ENCODE measurements at regions not wholly inside any gene's neighbourhood (a gene's known extent, or its start where the extent isn't known, plus 50 kb on each side); places are given as distances from the start of the nearest gene placed in this dataset.

- no peak for TF ChIP-seq CTCF (IDR thresholded peaks at IDR 0.05; ENCODE audit: poor library complexity, severe bottlenecking)
- no peak for TF ChIP-seq EP300 (conservative IDR thresholded peaks at IDR 0.05; ENCODE audit: poor library complexity, severe bottlenecking)
- no peak for TF ChIP-seq POLR2AphosphoS5 (IDR thresholded peaks at IDR 0.05)
- no peak for TF ChIP-seq EZH2 (IDR thresholded peaks at IDR 0.05; ENCODE audit: borderline replicate concordance, insufficient read depth, low read length, poor library complexity, severe bottlenecking)
- TF ChIP-seq, protein P1, sequence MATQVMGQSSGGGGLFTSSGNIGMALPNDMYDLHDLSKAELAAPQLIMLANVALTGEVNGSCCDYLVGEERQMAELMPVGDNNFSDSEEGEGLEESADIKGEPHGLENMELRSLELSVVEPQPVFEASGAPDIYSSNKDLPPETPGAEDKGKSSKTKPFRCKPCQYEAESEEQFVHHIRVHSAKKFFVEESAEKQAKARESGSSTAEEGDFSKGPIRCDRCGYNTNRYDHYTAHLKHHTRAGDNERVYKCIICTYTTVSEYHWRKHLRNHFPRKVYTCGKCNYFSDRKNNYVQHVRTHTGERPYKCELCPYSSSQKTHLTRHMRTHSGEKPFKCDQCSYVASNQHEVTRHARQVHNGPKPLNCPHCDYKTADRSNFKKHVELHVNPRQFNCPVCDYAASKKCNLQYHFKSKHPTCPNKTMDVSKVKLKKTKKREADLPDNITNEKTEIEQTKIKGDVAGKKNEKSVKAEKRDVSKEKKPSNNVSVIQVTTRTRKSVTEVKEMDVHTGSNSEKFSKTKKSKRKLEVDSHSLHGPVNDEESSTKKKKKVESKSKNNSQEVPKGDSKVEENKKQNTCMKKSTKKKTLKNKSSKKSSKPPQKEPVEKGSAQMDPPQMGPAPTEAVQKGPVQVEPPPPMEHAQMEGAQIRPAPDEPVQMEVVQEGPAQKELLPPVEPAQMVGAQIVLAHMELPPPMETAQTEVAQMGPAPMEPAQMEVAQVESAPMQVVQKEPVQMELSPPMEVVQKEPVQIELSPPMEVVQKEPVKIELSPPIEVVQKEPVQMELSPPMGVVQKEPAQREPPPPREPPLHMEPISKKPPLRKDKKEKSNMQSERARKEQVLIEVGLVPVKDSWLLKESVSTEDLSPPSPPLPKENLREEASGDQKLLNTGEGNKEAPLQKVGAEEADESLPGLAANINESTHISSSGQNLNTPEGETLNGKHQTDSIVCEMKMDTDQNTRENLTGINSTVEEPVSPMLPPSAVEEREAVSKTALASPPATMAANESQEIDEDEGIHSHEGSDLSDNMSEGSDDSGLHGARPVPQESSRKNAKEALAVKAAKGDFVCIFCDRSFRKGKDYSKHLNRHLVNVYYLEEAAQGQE (IDR thresholded peaks at IDR 0.05; ENCODE audit: borderline replicate concordance): no peak
- TF ChIP-seq TAF1 (IDR thresholded peaks at IDR 0.05; ENCODE audit: low read depth): no peak
- no peak for TF ChIP-seq SMC3 (conservative IDR thresholded peaks at IDR 0.05; ENCODE audit: poor library complexity)
- no peak for TF ChIP-seq MXI1 (conservative IDR thresholded peaks at IDR 0.05; ENCODE audit: poor library complexity, severe bottlenecking)
- TF ChIP-seq RAD21 (conservative IDR thresholded peaks at IDR 0.05): no peak
These were observed 517.4 kb upstream of the GOLIM4 start for GRCh38 chr3:168613151-168613550.
